Hepatocyte (in vitro differentiated cells): ENCODE measurements at regions not wholly inside any gene's neighbourhood (a gene's known extent, or its start where the extent isn't known, plus 50 kb on each side); places are given as distances from the start of the nearest gene placed in this dataset.
"Not testable (repeated sequence)": the region's sequence is repeated elsewhere in the genome, so short reads cannot be mapped to it uniquely, and the experiment has no call there.

Source experiments
- DNase-seq: peaks from one replicate; pipeline ENCODE4 v3.0.0-alpha.2; 2016; ENCODE audit warnings: low spot score
- H2AFZ ChIP-seq: fragments of 200-600 bp; sonication (generic); 2 replicates; pipeline ENCODE4 v1.6.0; 2016; ENCODE audit warnings: antibody characterized with exemption, mild to moderate bottlenecking
- H3K27ac ChIP-seq: fragments of 200-600 bp; sonication (generic); 2 replicates; pipeline ENCODE4 v1.5.1; 2016; ENCODE audit warnings: mild to moderate bottlenecking
- H3K27me3 ChIP-seq: fragments of 200-600 bp; sonication (generic); 2 replicates; pipeline ENCODE4 v1.6.1; 2016
- H3K36me3 ChIP-seq: fragments of 200-600 bp; sonication (generic); replicated peaks from 2 replicates; pipeline ENCODE4 v1.5.1; 2016; ENCODE audit warnings: low read depth; ENCODE audit not compliant: insufficient read depth
- H3K4me1 ChIP-seq: fragments of 200-600 bp; sonication (generic); 2 replicates; pipeline ENCODE4 v1.5.1; 2016; ENCODE audit warnings: mild to moderate bottlenecking, moderate library complexity; ENCODE audit not compliant: insufficient read depth
- H3K4me2 ChIP-seq: fragments of 200-600 bp; sonication (generic); 2 replicates; pipeline ENCODE4 v1.6.0; 2016
- H3K4me3 ChIP-seq: fragments of 200-600 bp; sonication (generic); 2 replicates; pipeline ENCODE4 v1.5.1; 2016; ENCODE audit warnings: mild to moderate bottlenecking
- H3K79me2 ChIP-seq: fragments of 200-600 bp; sonication (generic); 2 replicates; pipeline ENCODE4 v1.6.0; 2017; ENCODE audit warnings: mild to moderate bottlenecking
- H3K9me2 ChIP-seq: fragments of 200-600 bp; sonication (generic); replicated peaks from 2 replicates; pipeline ENCODE4 v1.6.0; 2017; ENCODE audit warnings: mild to moderate bottlenecking; ENCODE audit not compliant: insufficient read depth
- H3K9me3 ChIP-seq: fragments of 200-600 bp; sonication (generic); 2 replicates; pipeline ENCODE4 v1.5.1; 2016; ENCODE audit warnings: low read depth, mild to moderate bottlenecking
- H4K20me1 ChIP-seq: fragments of 200-600 bp; sonication (generic); 2 replicates; pipeline ENCODE4 v1.6.0; 2016; ENCODE audit warnings: mild to moderate bottlenecking; ENCODE audit not compliant: insufficient read depth, poor library complexity, severe bottlenecking
- EZH2 ChIP-seq: fragments of 200-600 bp; sonication (generic); IDR thresholded peaks from 2 replicates; pipeline ENCODE4 v1.6.1; 2016; ENCODE audit warnings: antibody characterized with exemption, mild to moderate bottlenecking, borderline replicate concordance
- EZH2phosphoT487 ChIP-seq: fragments of 200-600 bp; sonication (generic); IDR thresholded peaks from one replicate; pipeline ENCODE4 v1.6.1; 2018; ENCODE audit warnings: antibody characterized with exemption, mild to moderate bottlenecking, low read depth, moderate library complexity; ENCODE audit not compliant: unreplicated experiment, severe bottlenecking
- WGBS: methylation state at CpG from one replicate; pipeline ENCODE4 v1.1.6; 2016; ENCODE audit warnings: low lambda C conversion rate; ENCODE audit errors: missing lambda C conversion rate; 5-methylcytosine and 5-hydroxymethylcytosine counted together
- TF ChIP-seq, protein P1 (sequence below): fragments of 200-600 bp; sonication (generic); IDR thresholded peaks from 2 replicates; pipeline ENCODE4 v1.5.1; 2016; ENCODE audit warnings: antibody characterized with exemption, mild to moderate bottlenecking; ENCODE audit not compliant: poor library complexity

DNA sequence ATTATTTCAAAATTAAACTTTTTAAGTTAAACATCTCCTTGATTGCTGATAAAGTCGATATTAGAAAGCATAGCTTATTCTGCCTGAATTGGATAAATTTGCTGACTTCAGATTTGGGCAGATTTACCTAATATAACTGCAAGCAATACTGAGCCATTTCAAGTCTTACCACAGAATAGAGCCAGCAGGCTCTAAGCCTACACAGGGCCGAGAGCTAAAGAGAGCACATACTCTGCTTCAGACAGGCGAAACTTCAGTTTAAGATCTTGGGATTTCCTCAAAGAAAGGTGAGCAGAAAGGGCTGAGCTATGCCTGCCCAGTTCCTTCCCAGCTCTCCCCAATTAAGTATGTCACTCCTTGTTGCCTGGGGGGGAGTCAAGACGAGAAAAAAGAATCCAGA lies 240.6 kb upstream of the NOCT start:
- no peak overlapping the region for H3K4me3 ChIP-seq
- no peaks in the 10 kb centered on the region for H3K9me2 ChIP-seq
- TF ChIP-seq EZH2, result no peak
- TF ChIP-seq, protein P1, sequence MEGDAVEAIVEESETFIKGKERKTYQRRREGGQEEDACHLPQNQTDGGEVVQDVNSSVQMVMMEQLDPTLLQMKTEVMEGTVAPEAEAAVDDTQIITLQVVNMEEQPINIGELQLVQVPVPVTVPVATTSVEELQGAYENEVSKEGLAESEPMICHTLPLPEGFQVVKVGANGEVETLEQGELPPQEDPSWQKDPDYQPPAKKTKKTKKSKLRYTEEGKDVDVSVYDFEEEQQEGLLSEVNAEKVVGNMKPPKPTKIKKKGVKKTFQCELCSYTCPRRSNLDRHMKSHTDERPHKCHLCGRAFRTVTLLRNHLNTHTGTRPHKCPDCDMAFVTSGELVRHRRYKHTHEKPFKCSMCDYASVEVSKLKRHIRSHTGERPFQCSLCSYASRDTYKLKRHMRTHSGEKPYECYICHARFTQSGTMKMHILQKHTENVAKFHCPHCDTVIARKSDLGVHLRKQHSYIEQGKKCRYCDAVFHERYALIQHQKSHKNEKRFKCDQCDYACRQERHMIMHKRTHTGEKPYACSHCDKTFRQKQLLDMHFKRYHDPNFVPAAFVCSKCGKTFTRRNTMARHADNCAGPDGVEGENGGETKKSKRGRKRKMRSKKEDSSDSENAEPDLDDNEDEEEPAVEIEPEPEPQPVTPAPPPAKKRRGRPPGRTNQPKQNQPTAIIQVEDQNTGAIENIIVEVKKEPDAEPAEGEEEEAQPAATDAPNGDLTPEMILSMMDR, result no peak
- TF ChIP-seq EZH2phosphoT487, result no peak
- H2AFZ ChIP-seq, result no peak overlapping the region
- no peaks in the 10 kb centered on the region for H3K36me3 ChIP-seq
- H3K27ac ChIP-seq, result no peak overlapping the region
- DNase-seq, result no peak
- 62% methylated on average over 4 of the region's 4 CpGs for WGBS
- H3K4me1 ChIP-seq, result peaks cover 15% of the 10 kb centered on the region
- H3K79me2 ChIP-seq, result no peaks in the 10 kb centered on the region
- no peaks in the 10 kb centered on the region for H3K27me3 ChIP-seq
- no peak overlapping the region for H3K4me2 ChIP-seq
- H3K9me3 ChIP-seq, result no peaks in the 10 kb centered on the region
- no peaks in the 10 kb centered on the region for H4K20me1 ChIP-seq

- not testable (repeated sequence) for H3K27me3 ChIP-seq, H3K79me2 ChIP-seq, H3K9me3 ChIP-seq, H4K20me1 ChIP-seq, H3K4me3 ChIP-seq, DNase-seq, H3K36me3 ChIP-seq, H2AFZ ChIP-seq, H3K27ac ChIP-seq, H3K9me2 ChIP-seq, H3K4me2 ChIP-seq
- H3K4me1 ChIP-seq, result peaks cover 15% of the 10 kb centered on the region
- 95% methylated on average over 4 of the region's 4 CpGs for WGBS
Measured at GRCh38 chr4:138774125-138774524, 241.5 kb upstream of the NOCT start.

- H3K9me3 ChIP-seq, result no peaks in the 10 kb centered on the region
- no peak overlapping the region for H3K4me3 ChIP-seq
- no peak overlapping the region for H3K4me2 ChIP-seq
- 93% methylated on average over 3 of the region's 3 CpGs for WGBS
- H3K36me3 ChIP-seq, result no peaks in the 10 kb centered on the region
- no peaks in the 10 kb centered on the region for H4K20me1 ChIP-seq
- no peak overlapping the region for H2AFZ ChIP-seq
- DNase-seq, result no peak
- no peak overlapping the region for H3K27ac ChIP-seq
- no peaks in the 10 kb centered on the region for H3K27me3 ChIP-seq
- TF ChIP-seq EZH2 (no peak), EZH2phosphoT487 (no peak)
- TF ChIP-seq, protein P1, result no peak
- H3K79me2 ChIP-seq, result no peaks in the 10 kb centered on the region
- H3K9me2 ChIP-seq, result no peaks in the 10 kb centered on the region
- peaks cover 15% of the 10 kb centered on the region for H3K4me1 ChIP-seq
Measured at GRCh38 chr4:138773321-138773720, 242.3 kb upstream of the NOCT start.

GRCh38 chr4:138772366-138772765 lies 243.2 kb upstream of the NOCT start:
- no peak for TF ChIP-seq EZH2phosphoT487
- TF ChIP-seq, protein P1, result no peak
- no peak for TF ChIP-seq EZH2
- Histone ChIP-seq H3K4me1 (peaks cover 15% of the 10 kb centered on the region), H3K27ac (no peak overlapping the region), H3K27me3 (no peaks in the 10 kb centered on the region), H3K4me3 (no peak overlapping the region), H3K4me2 (no peak overlapping the region), H3K9me2 (no peaks in the 10 kb centered on the region), H3K36me3 (no peaks in the 10 kb centered on the region), H3K9me3 (no peaks in the 10 kb centered on the region), H4K20me1 (no peaks in the 10 kb centered on the region), H2AFZ (no peak overlapping the region), H3K79me2 (no peaks in the 10 kb centered on the region)
- no peak for DNase-seq
